Ectodermal cell (in vitro differentiated cells): ENCODE measurements at regions not wholly inside any gene's neighbourhood (a gene's known extent, or its start where the extent isn't known, plus 50 kb on each side); places are given as distances from the start of the nearest gene placed in this dataset.

Source experiments
- H3K27ac ChIP-seq: 2 replicates; pipeline ENCODE4 v1.7.0; 2013; ENCODE audit warnings: mild to moderate bottlenecking, low read depth, low read length; ENCODE audit not compliant: insufficient read depth, poor library complexity, severe bottlenecking
- H3K27me3 ChIP-seq: 2 replicates; pipeline ENCODE4 v1.7.0; 2013; ENCODE audit warnings: mild to moderate bottlenecking, low read length; ENCODE audit not compliant: insufficient read depth, control insufficient read depth, poor library complexity, severe bottlenecking
- H3K36me3 ChIP-seq: one replicate; pipeline ENCODE4 v1.7.0; 2013; ENCODE audit warnings: low read length; ENCODE audit not compliant: control insufficient read depth, insufficient read depth
- H3K4me1 ChIP-seq: one replicate; pipeline ENCODE4 v1.7.0; 2013; ENCODE audit warnings: low read length; ENCODE audit not compliant: control insufficient read depth, insufficient read depth
- H3K4me3 ChIP-seq: 2 replicates; pipeline ENCODE4 v1.7.0; 2013; ENCODE audit warnings: low read depth, low read length, control low read depth; ENCODE audit not compliant: insufficient read depth
- H3K9me3 ChIP-seq: 2 replicates; pipeline ENCODE4 v1.7.0; 2013; ENCODE audit warnings: mild to moderate bottlenecking, low read length, moderate library complexity; ENCODE audit not compliant: control insufficient read depth
- WGBS, 2 experiments: methylation state at CpG; one replicate each; pipeline ENCODE4 v1.1.7; 2013; ENCODE audit warnings: missing lambda C conversion rate in 2 of 2; 5-methylcytosine and 5-hydroxymethylcytosine counted together

GRCh38 chr10:128928231-128928836, 538.7 kb upstream of the MGMT start:
- Histone ChIP-seq H3K9me3 (no peaks in the 10 kb centered on the region), H3K4me1 (no peaks in the 10 kb centered on the region), H3K36me3 (no peaks in the 10 kb centered on the region), H3K27ac (no peak overlapping the region), H3K4me3 (no peak overlapping the region), H3K27me3 (no peaks in the 10 kb centered on the region)
- WGBS, 2 experiments, result 94 to 95% methylated on average over 33 of the region's 33 CpGs

GRCh38 chr10:128929131-128929530, 537.9 kb upstream of the MGMT start:
- no peaks in the 10 kb centered on the region for H3K9me3 ChIP-seq

GRCh38 chr10:128929767-128930166, 537.3 kb upstream of the MGMT start:
- H3K4me1 ChIP-seq, result peaks cover 4% of the 10 kb centered on the region
- 89 to 95% methylated on average over 2 of the region's 2 CpGs for WGBS, 2 experiments
- H3K9me3 ChIP-seq, result no peaks in the 10 kb centered on the region
- no peaks in the 10 kb centered on the region for H3K36me3 ChIP-seq
- no peaks in the 10 kb centered on the region for H3K27me3 ChIP-seq
- H3K4me3 ChIP-seq, result no peak overlapping the region
- no peak overlapping the region for H3K27ac ChIP-seq

More at GRCh38 chr10:128929131-128929530, 537.9 kb upstream of the MGMT start:
- Histone ChIP-seq H3K36me3 (no peaks in the 10 kb centered on the region), H3K27me3 (no peaks in the 10 kb centered on the region), H3K4me3 (no peak overlapping the region), H3K4me1 (peaks cover 3% of the 10 kb centered on the region), H3K27ac (no peak overlapping the region)
- 90 to 93% methylated on average over 8 of the region's 8 CpGs for WGBS, 2 experiments

GRCh38 chr10:128930515-128930914, 536.5 kb upstream of the MGMT start:
- Histone ChIP-seq H3K27me3 (no peaks in the 10 kb centered on the region), H3K4me3 (no peak overlapping the region), H3K9me3 (no peaks in the 10 kb centered on the region), H3K4me1 (peaks cover 4% of the 10 kb centered on the region), H3K27ac (no peak overlapping the region), H3K36me3 (no peaks in the 10 kb centered on the region)
- WGBS, 2 experiments, result 79 to 82% methylated on average over 6 of the region's 6 CpGs

- Histone ChIP-seq H3K27me3 (no peaks in the 10 kb centered on the region), H3K36me3 (no peaks in the 10 kb centered on the region), H3K27ac (no peak overlapping the region), H3K4me3 (no peak overlapping the region), H3K4me1 (peaks cover 4% of the 10 kb centered on the region), H3K9me3 (no peaks in the 10 kb centered on the region)
- 90 to 92% methylated on average over 19 of the region's 19 CpGs for WGBS, 2 experiments
These were observed 534.8 kb upstream of the MGMT start for GRCh38 chr10:128932071-128932820.

GRCh38 chr10:128934492-128934891, 532.5 kb upstream of the MGMT start:
- peaks cover 4% of the 10 kb centered on the region for H3K4me1 ChIP-seq
- H3K27ac ChIP-seq, result no peak overlapping the region
- WGBS, 2 experiments, result 83 to 90% methylated on average over 4 to 5 of the region's 6 CpGs
- no peaks in the 10 kb centered on the region for H3K9me3 ChIP-seq
- no peaks in the 10 kb centered on the region for H3K36me3 ChIP-seq
- H3K4me3 ChIP-seq, result no peak overlapping the region
- no peaks in the 10 kb centered on the region for H3K27me3 ChIP-seq

- no peaks in the 10 kb centered on the region for H3K27me3 ChIP-seq
- H3K4me1 ChIP-seq, result peaks cover 4% of the 10 kb centered on the region
- H3K9me3 ChIP-seq, result no peaks in the 10 kb centered on the region
- no peaks in the 10 kb centered on the region for H3K36me3 ChIP-seq
- H3K27ac ChIP-seq, result no peak overlapping the region
- H3K4me3 ChIP-seq, result no peak overlapping the region
- WGBS, 2 experiments, result 95 to 96% methylated on average over 9 of the region's 9 CpGs
These were observed 530.6 kb upstream of the MGMT start for GRCh38 chr10:128936392-128936791.

GRCh38 chr10:128938558-128938957, 528.5 kb upstream of the MGMT start:
- no peaks in the 10 kb centered on the region for H3K9me3 ChIP-seq
- H3K27me3 ChIP-seq, result no peaks in the 10 kb centered on the region
- peaks cover 4% of the 10 kb centered on the region for H3K4me1 ChIP-seq
- H3K27ac ChIP-seq, result no peak overlapping the region
- H3K4me3 ChIP-seq, result no peak overlapping the region
- no peaks in the 10 kb centered on the region for H3K36me3 ChIP-seq
- 97 to 98% methylated on average over 3 of the region's 3 CpGs for WGBS, 2 experiments

GRCh38 chr10:128940081-128940480, 527.0 kb upstream of the MGMT start:
- Histone ChIP-seq H3K4me3 (no peak overlapping the region), H3K36me3 (no peaks in the 10 kb centered on the region), H3K4me1 (no peaks in the 10 kb centered on the region), H3K9me3 (no peaks in the 10 kb centered on the region), H3K27ac (no peak overlapping the region), H3K27me3 (no peaks in the 10 kb centered on the region)
- WGBS, 2 experiments, result 93 to 99% methylated on average over 5 of the region's 5 CpGs

- Histone ChIP-seq H3K4me1 (no peaks in the 10 kb centered on the region), H3K27me3 (no peaks in the 10 kb centered on the region), H3K36me3 (no peaks in the 10 kb centered on the region), H3K9me3 (no peaks in the 10 kb centered on the region), H3K27ac (no peak overlapping the region), H3K4me3 (no peak overlapping the region)
- WGBS, 2 experiments, result 83 to 90% methylated on average over 6 of the region's 6 CpGs
These were observed 523.9 kb upstream of the MGMT start for GRCh38 chr10:128943111-128943510.
